HG03025 (cell line): ENCODE measurements at regions not wholly inside any gene's neighbourhood (a gene's known extent, or its start where the extent isn't known, plus 50 kb on each side); places are given as distances from the start of the nearest gene placed in this dataset.

ENCODE experiments used
- ATAC-seq: cut with Tn5 transposase; IDR thresholded peaks from one replicate; pipeline ENCODE4 v1.9.1; 2021; ENCODE audit warnings: mild to moderate bottlenecking, moderate library complexity; ENCODE audit not compliant: unreplicated experiment, low FRiP score

GRCh38 chr9:81293651-81294050 lies 395.7 kb downstream of the TLE1 start:
- ATAC-seq = no peak

GRCh38 chr9:81292056-81292805 lies 397.1 kb downstream of the TLE1 start:
- no peak for ATAC-seq

DNA sequence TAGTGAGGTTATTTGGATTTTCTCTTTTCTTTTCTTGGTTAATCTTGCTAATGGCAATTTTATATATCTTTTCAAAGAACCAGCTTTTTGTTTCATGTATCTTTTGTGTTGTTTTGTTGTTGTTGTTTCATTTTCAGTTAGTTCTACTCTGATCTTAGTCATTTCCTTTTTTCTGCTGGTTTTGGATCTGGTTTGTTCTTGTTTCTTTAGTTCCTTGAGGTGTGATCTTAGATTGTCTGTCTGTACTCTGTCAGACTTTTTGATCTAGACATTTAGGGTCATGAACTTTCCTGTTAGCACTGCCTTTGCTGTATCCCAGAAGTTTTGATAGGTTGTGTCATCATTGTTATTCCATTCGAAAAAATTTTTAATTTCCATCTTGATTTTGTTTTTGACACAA lies 399.7 kb downstream of the TLE1 start:
- ATAC-seq = no peak

DNA sequence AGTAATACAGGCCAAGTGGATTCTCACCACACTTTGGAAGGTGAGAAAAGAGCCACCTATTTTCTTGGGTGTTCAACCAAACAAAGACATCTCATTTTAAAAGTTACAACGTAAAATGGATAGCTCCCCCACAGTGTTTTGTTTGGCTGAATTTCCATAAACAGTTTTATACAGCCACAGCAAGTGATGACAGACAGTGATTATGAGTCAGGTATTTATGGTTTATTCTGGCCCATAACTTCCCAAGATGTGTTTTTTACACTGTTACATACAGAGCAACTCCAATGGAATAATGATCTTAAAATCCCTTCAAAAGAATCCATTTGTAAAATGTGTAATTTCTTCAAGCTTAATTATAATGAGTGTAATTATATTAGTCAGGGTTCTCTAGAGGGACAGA lies 421.3 kb downstream of the TLE1 start:
- no peak for ATAC-seq

DNA sequence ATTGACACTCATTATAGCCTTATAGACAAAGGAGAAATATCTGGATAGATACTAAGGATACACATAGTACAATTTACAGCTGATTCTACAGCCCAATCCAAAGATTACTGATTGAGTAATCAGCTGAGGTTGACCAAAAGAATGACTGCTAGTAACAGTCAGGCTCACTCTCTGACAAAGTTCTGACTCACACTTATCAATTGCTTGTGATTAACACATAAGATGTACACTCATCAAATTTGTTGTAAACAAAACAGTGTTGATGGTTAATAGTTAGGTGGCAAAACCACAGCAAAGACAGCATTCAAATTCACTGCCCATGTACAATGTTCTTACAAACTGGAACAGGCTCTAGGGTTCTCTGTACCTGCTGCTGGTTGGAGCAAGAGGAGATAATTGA lies 422.7 kb downstream of the TLE1 start:
- ATAC-seq = no peak

- no peak for ATAC-seq
These were observed 423.3 kb downstream of the TLE1 start for GRCh38 chr9:81266086-81266485.

- ATAC-seq = no peak
These were observed 424.8 kb downstream of the TLE1 start for GRCh38 chr9:81264516-81264915.

DNA sequence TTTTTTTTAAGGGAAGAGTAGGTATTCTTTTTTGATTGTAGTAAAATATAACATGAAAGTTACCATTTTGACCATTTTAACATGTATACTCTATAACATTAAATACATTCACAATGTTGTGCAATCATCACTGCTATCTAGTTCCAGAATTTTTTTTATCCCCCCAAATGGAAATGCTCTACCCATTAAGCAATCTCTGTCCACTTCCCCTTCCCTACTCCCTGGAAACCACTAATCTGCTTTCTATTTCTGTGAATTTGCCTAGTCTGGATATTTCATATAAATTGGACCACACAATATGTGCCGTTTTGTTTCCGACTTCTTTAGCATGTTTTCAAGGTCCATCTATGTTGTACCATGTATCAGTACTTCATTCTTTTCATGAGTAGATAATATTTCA lies 429.5 kb downstream of the TLE1 start:
- no peak for ATAC-seq

- ATAC-seq = no peak
These were observed 433.0 kb downstream of the TLE1 start for GRCh38 chr9:81256368-81256767.

GRCh38 chr9:81250606-81251005 lies 438.7 kb downstream of the TLE1 start:
- no peak for ATAC-seq

GRCh38 chr9:81250041-81250440 lies 439.3 kb downstream of the TLE1 start:
- no peak for ATAC-seq

GRCh38 chr9:81245254-81245956 lies 443.9 kb downstream of the TLE1 start:
- no peak for ATAC-seq

- ATAC-seq = no peak
These were observed 444.7 kb downstream of the TLE1 start for GRCh38 chr9:81244631-81245030.

DNA sequence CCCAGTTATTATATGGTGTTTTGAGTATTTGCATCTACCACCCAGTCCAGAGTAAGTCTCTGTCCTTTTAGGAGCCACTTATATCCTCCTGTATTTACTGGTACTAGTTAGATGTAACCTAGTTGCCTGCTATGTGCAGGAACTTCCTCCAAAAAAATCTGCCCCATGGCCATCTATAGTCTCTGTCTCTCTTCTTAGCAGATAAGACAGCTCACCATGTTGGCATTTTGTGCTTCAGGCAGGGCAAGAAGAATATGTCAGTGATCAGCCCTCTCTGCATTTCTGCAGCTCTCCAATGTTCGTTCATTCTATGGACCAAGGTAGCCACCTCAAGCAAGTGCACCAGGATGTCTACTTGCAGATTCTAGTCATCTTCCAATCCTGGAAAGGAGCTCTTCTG lies 446.5 kb downstream of the TLE1 start:
- no peak for ATAC-seq

GRCh38 chr9:81239388-81239787 lies 450.0 kb downstream of the TLE1 start:
- ATAC-seq = no peak

GRCh38 chr9:81237565-81238231 lies 451.6 kb downstream of the TLE1 start:
- no peak for ATAC-seq

DNA sequence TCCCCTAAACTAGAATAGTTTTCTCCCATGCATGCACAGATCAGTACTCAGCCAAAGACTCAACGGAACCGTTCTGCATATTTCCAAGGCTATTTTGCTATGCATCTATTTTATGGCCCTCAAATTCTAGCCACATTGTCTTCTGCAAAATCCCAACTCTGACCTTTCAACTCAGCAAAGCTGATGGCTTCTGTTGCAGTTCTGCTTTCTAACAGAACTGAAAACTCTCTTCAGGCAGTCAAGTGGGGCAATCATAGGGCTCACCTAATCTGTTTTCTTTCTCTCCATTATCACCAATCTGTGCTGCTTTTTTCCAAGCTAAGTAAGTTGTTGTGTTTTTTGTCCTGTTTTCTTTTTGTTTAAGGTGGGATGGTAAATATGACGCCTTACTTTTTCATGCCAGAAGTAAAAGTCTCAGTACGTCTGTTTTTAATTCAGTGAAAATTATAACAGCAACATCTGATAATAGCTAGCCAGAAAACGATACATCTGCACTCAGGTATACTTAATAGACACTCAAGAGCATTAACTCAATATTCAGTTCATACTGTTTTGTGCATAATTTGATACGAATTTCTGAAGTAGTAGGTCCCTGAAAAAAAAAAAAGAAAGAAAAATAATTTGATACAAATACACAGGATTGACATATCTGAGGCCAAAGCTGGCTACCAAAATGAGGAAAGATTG lies 454.3 kb downstream of the TLE1 start:
- ATAC-seq = no peak

- ATAC-seq = no peak
These were observed 458.3 kb downstream of the TLE1 start for GRCh38 chr9:81231011-81231410.

DNA sequence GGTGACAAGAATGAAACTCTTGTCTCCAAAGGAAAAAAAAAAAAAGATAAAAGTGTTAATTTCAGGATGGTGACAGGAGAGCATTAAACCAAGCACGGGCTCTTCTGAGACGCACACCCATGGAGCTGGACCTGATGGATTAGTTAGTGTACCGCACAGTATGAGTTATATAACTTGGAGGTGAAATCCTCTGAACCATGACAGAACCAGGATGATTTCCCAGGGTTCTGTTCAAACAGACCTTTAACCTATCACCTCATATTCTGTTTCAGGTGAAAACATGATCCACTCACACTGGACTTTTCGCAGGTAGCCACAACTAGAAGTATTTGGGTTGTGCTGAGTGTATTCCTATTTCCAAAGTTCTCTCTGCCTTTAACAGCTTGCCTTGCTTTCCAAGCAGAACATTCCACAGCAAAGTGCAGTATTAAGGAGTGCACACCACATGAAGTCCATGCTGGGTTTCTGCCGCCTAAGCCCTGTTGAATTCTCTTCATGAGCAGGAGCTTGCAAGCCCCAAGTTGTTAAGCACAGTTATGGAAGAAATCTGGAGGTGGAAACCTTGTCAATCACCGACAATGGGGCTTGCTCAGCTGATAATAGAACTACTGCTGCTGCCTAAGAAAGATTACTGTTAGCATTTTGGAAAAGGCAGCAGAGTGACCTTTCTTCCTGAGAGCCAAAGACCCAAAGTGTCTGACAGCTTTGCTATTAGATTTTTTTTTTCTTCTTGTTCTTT lies 461.7 kb downstream of the TLE1 start:
- ATAC-seq = no peak

GRCh38 chr9:81225596-81225995 lies 463.8 kb downstream of the TLE1 start:
- ATAC-seq = no peak
